DMS53 treated with DMSO at 0.1 percent for 48 hours (cell line): ENCODE measurements at regions not wholly inside any gene's neighbourhood (a gene's known extent, or its start where the extent isn't known, plus 50 kb on each side); places are given as distances from the start of the nearest gene placed in this dataset.
"Not testable (repeated sequence)": the region's sequence is repeated elsewhere in the genome, so short reads cannot be mapped to it uniquely, and the experiment has no call there.

Source experiments
- DNase-seq: peaks from one replicate; lab custom pipeline; 2025; ENCODE audit not compliant: unreplicated experiment; lab: John Stamatoyannopoulos, UW

GRCh38 chr3:137820366-137820765 is 56.3 kb downstream of the SOX14 start:
- DNase-seq = no peak

DNA sequence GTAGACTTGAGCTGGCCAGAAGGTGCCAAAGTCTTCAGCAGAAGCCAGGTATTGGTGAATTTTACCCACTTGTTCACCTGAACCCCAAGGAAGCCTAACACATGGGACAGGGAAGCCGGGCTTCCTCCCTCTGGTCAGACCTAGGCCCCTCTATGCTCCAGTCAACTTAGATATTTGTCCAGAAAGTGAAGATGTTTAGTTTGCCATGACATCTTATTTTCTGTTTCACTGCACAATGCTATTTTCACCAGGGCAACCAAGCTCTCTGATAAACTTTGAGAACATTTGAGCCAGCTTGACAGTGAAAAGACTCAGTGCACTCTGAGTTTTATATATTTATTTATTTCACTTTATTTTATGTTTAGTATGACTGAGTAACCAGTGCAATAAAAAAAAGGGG is 71.0 kb downstream of the SOX14 start:
- DNase-seq = no peak

DNA sequence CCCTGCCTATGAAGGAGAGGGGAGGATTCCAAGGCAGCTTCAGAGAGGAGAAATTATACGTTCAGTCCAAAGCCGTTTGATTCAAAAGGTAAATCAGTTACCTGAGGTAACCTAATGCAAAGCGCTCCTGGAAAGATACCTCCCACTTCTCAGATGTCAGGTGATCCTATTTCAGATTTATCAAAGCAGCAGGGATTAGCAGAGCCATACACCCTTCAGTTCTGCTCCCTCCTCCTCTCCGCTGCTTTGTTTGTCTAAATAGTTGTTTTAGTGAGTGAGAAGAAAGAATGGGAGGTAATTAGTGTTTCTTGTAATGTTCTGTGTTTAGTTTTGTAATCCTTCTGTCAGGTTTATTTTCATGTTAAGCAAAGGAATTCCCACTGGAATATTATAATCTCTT is 81.1 kb downstream of the SOX14 start:
- DNase-seq = no peak

DNA sequence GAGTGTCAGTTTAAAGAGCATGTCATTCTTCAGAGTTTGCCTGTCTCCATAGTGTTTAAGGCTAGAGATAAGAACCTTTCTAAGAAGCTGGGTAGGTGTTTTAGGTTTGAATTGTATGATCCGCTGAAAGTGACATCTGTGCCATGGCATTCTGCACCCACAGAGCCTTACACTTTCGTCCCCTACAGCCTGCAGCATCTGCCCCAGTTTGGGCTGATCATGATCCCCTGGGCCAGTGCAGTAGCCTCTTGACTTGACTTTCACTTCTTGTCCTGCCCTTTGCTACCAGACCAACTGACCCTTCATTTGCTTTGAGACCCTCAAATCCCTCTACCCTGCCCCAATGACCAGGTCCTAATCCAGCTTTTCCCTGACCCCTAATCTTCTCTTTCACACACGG is 81.6 kb downstream of the SOX14 start:
- no peak for DNase-seq

DNA sequence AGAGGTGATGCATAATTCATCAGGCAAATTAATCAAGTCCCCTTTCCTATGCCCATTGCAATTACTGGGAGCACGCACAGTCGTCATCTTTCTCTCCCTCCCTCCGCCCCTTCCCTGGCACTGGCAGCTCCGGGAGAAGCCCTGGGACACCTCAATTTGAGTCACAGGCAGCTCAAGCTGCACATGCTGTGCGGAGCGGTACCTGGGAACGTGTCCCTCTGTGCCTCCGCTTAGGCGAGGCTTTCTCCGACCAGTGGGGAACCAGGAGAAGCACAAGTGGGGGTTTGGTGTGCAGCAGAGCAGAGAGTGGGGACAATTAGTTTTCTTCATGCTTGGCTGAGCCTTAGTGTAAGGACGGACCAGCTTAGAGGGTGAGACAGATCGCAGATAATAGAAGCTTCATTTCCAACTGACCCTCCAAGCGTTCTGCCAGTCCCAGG is 88.3 kb downstream of the SOX14 start:
- DNase-seq = no peak

DNA sequence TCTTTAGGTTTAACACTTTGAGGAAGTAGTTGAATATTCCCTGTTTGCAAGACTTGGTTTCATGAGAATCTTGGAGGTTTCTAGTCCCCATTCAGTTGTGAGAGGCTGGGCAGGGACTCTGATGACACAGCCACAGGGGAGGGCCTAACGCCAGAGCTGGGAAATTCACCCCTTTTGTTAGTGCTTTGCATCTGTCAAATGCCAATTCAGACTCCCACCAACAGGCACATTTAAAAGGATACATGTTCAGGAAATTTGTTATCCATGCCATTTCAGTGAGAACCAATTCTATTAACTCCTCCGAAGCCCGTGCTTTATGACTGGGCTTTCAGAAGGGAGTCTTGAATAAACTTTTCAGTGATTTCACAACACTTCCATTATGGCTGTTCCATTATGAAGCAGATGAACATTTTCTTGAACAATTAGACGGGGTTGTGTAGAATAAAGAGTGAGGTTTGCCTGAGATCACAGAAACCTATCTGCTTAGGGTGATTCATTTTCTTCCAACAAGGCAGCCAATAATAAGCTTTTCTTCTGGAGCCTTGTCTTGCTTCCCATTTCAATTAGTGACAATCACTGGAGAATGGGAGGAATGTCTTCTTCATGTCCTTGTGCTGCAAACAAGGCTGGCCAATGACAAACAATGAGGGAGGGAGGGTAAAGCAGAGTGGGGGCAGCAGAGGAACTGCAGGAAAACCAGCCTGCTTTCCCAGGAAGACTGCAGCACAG is 90.6 kb downstream of the SOX14 start:
- DNase-seq = no peak

DNA sequence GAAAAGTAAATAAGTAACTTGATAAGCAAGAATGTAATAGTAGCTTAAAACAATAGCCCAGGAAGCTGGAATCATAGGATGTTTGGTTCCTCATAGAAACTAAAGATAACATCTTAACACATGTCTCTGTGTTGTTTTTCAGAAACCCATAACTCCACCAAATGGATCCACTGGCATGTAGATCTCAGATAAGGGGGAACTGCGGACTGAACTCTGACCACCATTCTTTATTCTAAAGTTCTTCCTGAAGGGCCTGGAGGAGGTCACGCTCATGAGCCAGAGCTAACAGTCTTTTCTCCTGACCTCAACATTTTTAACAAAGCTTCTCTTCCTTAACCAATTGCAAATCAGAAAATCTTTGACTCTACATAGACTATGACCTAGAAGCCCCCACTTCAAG is 101.9 kb downstream of the SOX14 start:
- no peak for DNase-seq

DNA sequence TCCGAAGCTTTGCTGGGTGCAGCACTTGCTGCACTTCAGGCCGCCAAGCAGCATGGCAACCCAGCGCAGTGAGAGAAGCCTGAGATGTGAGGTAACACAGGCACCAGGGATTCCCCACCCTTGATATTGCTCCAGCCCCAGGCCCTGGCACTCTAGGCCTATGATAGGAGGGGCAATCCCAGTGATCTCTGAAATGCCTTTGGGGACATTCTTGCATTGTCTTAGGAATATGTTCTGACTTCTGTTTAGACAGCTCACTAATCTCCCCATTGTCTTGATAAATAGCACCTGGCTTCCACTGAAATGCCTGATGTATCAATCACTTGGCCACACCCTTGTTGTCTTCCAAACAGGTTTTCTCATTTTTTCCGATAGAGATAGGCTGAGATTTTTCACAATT is 102.8 kb downstream of the SOX14 start:
- no peak for DNase-seq

DNA sequence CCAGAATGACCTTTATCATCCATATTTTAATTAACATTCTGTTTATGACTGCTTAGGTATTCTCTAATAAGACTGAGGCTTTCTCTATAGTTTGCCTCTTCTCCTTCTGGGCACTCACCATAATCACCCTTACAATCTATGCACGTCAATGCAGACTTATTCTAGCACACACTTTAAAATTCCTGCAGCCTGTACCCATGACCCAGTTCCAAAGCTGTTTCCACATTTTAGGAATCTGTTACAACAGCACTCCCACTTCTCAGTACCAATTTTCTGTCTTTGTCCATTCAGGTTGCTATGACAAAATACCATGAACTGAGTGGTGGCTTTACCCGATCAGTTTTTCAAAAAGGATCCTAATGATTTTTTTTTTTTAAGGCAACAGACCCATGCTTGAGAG is 103.5 kb downstream of the SOX14 start:
- no peak for DNase-seq

DNA sequence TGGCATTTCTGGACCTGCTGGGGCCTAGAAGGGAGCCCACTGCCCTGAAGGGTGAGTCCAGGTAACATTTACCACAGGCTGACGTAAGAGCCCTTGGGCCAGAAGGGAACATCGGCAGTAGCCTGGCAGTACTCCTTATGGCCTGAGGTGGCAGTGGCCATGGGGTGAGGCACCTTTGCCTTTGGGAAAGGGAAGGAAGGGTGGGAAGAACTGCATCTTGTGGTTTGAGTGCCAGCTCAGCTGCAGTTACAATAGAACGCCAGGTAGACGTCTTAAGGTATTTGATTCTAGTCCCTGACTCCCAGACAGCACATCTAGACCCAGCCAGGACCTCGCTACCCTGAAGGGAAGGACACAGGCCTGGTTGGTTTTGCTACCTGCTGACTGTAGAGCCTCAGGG is 104.9 kb downstream of the SOX14 start:
- DNase-seq = no peak

GRCh38 chr3:137872589-137872988 is 108.5 kb downstream of the SOX14 start:
- not testable (repeated sequence) for DNase-seq

DNA sequence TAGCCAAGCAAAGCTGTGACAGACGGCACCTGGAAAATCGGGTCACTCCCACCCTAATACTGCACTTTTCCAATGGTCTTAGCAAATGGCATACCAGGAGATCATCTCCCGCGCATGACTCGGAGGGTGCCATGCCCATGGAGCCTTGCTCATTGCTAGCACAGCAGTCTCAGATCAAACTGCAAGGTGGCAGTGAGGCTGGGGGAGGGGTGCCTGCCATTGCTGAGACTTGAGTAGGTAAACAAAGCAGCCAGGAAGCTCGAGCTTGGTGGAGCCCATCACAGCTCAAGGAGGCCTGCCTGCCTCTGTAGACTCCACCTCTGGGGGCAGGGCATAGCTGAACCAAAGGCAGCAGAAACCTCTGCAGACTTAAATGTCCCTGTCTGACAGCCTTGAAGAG is 113.1 kb upstream of the CLDN18 start:
- not testable (repeated sequence) for DNase-seq

GRCh38 chr3:137906985-137907649 is 102.8 kb upstream of the CLDN18 start:
- DNase-seq = no peak

DNA sequence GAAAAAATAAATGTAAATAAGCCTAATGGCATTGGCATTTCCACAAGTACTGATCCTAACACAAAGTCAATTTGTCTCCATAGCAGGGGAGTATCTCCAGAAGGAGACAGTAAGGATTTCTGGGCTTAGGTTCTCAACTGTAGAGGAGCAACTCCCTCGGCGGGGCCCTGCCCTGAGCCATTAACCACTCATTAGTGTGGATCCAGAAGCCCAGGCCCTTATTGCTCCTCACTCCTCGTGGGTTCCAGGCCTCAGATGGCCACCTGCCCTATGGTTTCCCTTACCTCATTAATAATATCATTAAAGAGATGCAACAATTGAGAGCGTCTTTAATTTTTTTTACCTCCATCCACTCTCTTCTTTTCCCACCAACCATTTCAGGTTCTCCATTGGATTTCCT is 85.3 kb upstream of the CLDN18 start:
- DNase-seq = no peak

DNA sequence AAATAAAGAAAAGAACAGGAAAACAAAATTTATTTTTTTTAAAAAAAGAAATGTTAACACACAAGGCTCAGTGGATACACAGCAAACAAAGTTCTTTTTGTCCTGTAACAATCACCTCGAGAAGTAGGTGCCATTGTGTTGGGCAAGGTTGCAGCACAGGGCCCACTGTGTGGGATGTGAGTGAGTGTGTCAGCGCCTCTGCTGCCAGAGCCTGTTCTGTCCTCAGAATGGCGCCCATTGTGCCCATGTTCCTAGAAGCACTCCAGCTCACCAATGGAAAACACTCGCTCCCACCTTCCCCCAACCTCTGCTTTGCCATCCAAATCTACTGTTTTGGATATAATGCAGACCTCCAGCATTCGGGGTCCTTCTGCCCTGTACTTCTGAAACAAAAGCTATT is 84.9 kb upstream of the CLDN18 start:
- no peak for DNase-seq

GRCh38 chr3:137926991-137927390 is 83.0 kb upstream of the CLDN18 start:
- no peak for DNase-seq

DNA sequence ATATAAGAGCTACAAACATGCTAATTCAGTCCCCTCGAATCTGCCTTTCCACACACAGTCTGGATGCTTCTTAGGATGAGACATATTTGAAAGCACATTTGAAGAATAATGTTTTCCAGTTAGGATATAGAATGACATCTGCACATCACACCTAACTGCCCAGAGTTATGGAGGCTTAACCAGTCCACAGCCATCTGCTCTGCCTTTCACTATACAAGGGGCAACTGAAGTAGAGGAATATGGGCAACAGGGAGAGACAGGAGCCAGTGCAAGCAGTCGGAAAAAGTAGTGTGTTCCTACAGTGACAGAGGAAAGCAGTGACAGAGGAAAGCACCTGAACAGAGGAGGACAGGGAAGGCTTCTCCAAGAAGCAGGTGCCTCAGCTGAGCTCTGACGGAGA is 79.0 kb upstream of the CLDN18 start:
- no peak for DNase-seq

GRCh38 chr3:137938876-137939275 is 71.1 kb upstream of the CLDN18 start:
- DNase-seq = no peak

DNA sequence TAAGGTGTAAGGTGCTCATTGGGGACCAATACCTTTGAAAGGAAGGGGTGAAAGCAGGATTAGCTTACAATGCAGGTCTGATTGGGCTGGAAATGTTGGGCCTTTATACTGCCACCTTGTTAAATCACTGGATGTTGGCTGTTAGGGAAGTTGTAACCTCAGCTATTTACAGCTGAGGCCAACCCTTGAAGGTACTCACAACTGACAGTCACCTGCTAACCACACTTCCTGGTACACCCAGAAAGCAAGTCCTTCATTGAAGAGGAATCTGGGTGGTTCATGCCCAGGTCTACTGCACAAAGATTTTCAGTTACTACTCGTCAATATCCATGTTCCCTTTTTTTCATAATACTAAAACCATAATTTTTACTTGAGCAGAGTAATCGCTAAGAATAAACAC is 65.4 kb upstream of the CLDN18 start:
- no peak for DNase-seq

- peak; percentile 52 for DNase-seq
Measured at GRCh38 chr3:137946356-137946973, 63.5 kb upstream of the CLDN18 start.

DNA sequence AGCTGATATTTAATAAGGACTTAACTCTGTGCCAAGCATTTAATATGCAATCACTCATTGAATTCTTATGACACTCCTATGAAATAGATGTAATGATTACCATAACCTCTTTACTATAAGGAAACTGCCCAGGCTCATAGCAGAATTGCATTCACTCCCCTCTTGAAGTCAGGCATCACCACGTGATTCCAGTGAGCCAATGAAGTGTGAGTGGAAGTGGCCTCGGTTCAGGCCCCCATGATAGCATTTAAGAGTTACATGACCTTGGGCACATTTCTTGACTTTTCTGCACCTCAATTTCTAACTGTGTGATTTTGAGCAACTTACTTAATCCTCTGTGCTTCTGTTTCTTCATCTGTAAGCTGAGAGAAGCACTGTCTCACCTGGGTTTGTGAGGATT is 62.8 kb upstream of the CLDN18 start:
- DNase-seq = no peak

DNA sequence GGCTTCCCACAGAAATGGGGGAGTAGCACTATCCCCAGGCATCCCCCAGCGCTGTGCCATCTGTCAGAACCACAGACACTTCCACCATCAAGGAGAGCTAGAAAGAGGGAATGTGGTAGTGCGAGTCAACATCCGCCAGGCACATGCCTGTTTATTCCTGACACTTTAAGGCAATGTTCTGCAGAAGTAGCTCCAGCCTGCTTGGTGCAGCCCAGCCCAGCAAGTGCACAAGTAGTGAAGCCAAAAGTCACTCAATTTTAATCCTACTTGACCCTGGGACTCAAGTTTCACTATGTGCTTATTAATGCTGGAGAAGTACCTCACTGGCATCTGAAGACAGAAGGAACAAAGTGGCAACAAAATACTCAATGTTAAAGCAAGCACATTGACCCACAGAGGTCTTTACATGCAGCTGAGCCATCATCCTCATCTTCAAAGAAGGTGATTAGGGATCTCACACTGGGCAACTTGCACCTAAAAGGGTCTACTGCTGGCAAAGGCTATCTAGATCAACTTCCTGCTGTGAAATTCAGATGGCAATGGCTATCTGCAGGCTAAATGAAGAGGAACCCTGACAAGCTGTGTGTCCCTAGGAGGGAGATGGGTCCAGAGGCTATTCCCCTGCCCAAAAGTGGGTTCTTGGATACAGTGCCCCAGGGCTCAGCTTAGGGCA is 61.4 kb upstream of the CLDN18 start:
- no peak for DNase-seq
